Psoas muscle (tissue), 7 donors: ENCODE measurements at regions not wholly inside any gene's neighbourhood (a gene's known extent, or its start where the extent isn't known, plus 50 kb on each side); places are given as distances from the start of the nearest gene placed in this dataset.
A peak's percentile ranks its signal among the peaks of the same experiment; 100 is the strongest.

Source experiments
- ATAC-seq, 4 donors: fragments of 200-7000 bp; cut with Tn5 transposase; one replicate each; pipeline ENCODE4 v1.9.1; 2020; ENCODE audit warnings: moderate library complexity in 3 of 4, mild to moderate bottlenecking in 2 of 4
- DNase-seq, 2 donors: peaks; one replicate each; pipeline ENCODE4 v3.0.0-alpha.2; 2020
- H3K27ac ChIP-seq: fragments of 200-600 bp; one replicate; pipeline ENCODE4 v1.8.0; 2022
- H3K27me3 ChIP-seq, 3 donors: fragments of 200-600 bp in 1 of 3; one replicate each; pipeline versions ENCODE4 v1.6.1 to v1.8.0; 2013 to 2022; ENCODE audit warnings: low read length in 2 of 3, mild to moderate bottlenecking in 2 of 3, moderate library complexity in 1 of 3; ENCODE audit not compliant: insufficient read depth in 3 of 3
- H3K36me3 ChIP-seq, 2 donors: fragments of 200-600 bp in 1 of 2; one replicate each; pipeline versions ENCODE4 v1.6.1 to v1.8.0; 2013 to 2022; ENCODE audit warnings: low read depth in 1 of 2, mild to moderate bottlenecking in 1 of 2, moderate library complexity in 1 of 2; ENCODE audit not compliant: insufficient read depth in 1 of 2
- H3K4me1 ChIP-seq: fragments of 200-600 bp; one replicate; pipeline ENCODE4 v1.8.0; 2022
- H3K4me3 ChIP-seq: fragments of 200-600 bp; one replicate; pipeline ENCODE4 v1.8.0; 2022; ENCODE audit warnings: mild to moderate bottlenecking
- H3K9me3 ChIP-seq: fragments of 200-600 bp; one replicate; pipeline ENCODE4 v1.8.0; 2022
- CTCF ChIP-seq: fragments of 200-600 bp; IDR thresholded peaks from one replicate; pipeline ENCODE4 v1.8.0; 2022; ENCODE audit warnings: antibody characterized with exemption
- WGBS, 3 donors: extraction: QIAGEN DNeasy Blood & Tissue Kit; methylation state at CpG; one replicate each; pipeline versions ENCODE4 v1.1.6 to v1.1.7; 2013; 5-methylcytosine and 5-hydroxymethylcytosine counted together
- intact Hi-C, 2 donors: fragments of 100-400 bp; cut with DNase I; formaldehyde crosslinking; loops; one replicate each; pipeline versions ENCODE4 v1.11.0 to v1.14.2; 2022
- donor health status: healthy with polysubstance abuse.
- donor health status: DM: no; HTN: no; CAD: no; lungs with moderate emphysema.
- donor health status: Bipolar disorder and iron deficiency.
- donor health status: healthy.
- donor health status: DM: yes; HTN: yes; CAD: no.
- donor health status: DM: no; HTN: no; CAD: no.
- donor health status: DM: yes; HTN: yes; CAD: no.

- WGBS, 3 donors, result 31 to 45% (median 37%) methylated on average over 1 of the region's 1 CpG
These were observed 107.1 kb upstream of the MIR17HG start for GRCh38 chr13:91240341-91240740.

GRCh38 chr13:91241221-91241933 lies 106.1 kb upstream of the MIR17HG start:
- no peaks in the 10 kb centered on the region for H3K27me3 ChIP-seq
- WGBS, 3 donors, result 69 to 75% (median 73%) methylated on average over 2 of the region's 2 CpGs
- H3K9me3 ChIP-seq, result no peaks in the 10 kb centered on the region
- no peaks in the 10 kb centered on the region for H3K36me3 ChIP-seq
- DNase-seq (no peak), ATAC-seq (no peak)
- intact Hi-C loops, result no loop called here
- no peak overlapping the region for H3K27ac ChIP-seq
- no peak for TF ChIP-seq CTCF
- H3K4me1 ChIP-seq, result no peaks in the 10 kb centered on the region
- no peak overlapping the region for H3K4me3 ChIP-seq

More at GRCh38 chr13:91240341-91240740, 107.1 kb upstream of the MIR17HG start:
- Histone ChIP-seq H3K27me3 (no peaks in the 10 kb centered on the region), H3K27ac (no peak overlapping the region), H3K9me3 (no peaks in the 10 kb centered on the region), H3K4me1 (no peaks in the 10 kb centered on the region), H3K4me3 (no peak overlapping the region), H3K36me3 (no peaks in the 10 kb centered on the region)
- ATAC-seq (no peak), DNase-seq (no peak)
- intact Hi-C loops, result no loop called here
- no peak for TF ChIP-seq CTCF

GRCh38 chr13:91242652-91243051 lies 104.8 kb upstream of the MIR17HG start:
- intact Hi-C loops, result no loop called here
- Histone ChIP-seq H3K4me1 (no peaks in the 10 kb centered on the region), H3K27me3 (no peaks in the 10 kb centered on the region), H3K36me3 (no peaks in the 10 kb centered on the region), H3K4me3 (no peak overlapping the region), H3K27ac (no peak overlapping the region), H3K9me3 (no peaks in the 10 kb centered on the region)
- no peak for TF ChIP-seq CTCF
- ATAC-seq (no peak), DNase-seq (no peak)

- TF ChIP-seq CTCF, result no peak
- WGBS, 3 donors, result 88 to 91% (median 91%) methylated on average over 2 of the region's 2 CpGs
- ATAC-seq, result no peak
- DNase-seq, result no peak
- H3K4me3 ChIP-seq, result no peak overlapping the region
- intact Hi-C loops, result no loop called here
- no peaks in the 10 kb centered on the region for H3K27me3 ChIP-seq
- H3K27ac ChIP-seq, result no peak overlapping the region
- H3K9me3 ChIP-seq, result no peaks in the 10 kb centered on the region
- no peaks in the 10 kb centered on the region for H3K36me3 ChIP-seq
- no peaks in the 10 kb centered on the region for H3K4me1 ChIP-seq
These were observed 102.2 kb upstream of the MIR17HG start for GRCh38 chr13:91245288-91245687.

GRCh38 chr13:91247768-91248167 lies 99.7 kb upstream of the MIR17HG start:
- Histone ChIP-seq H3K9me3 (no peaks in the 10 kb centered on the region), H3K4me1 (no peaks in the 10 kb centered on the region), H3K27ac (no peak overlapping the region), H3K36me3 (no peaks in the 10 kb centered on the region), H3K4me3 (no peak overlapping the region), H3K27me3 (peaks cover 0 to 2% (median 0%) of the 10 kb centered on the region in 3 donors)
- intact Hi-C loops, result no loop called here
- ATAC-seq (no peak), DNase-seq (no peak)
- TF ChIP-seq CTCF, result peak; percentile 11
